H9 (cell line): ENCODE measurements at regions not wholly inside any gene's neighbourhood (a gene's known extent, or its start where the extent isn't known, plus 50 kb on each side); places are given as distances from the start of the nearest gene placed in this dataset.

Source experiments
- DNase-seq: peaks from one replicate; pipeline ENCODE4 v3.0.0-alpha.2; 2017
- H2AFZ ChIP-seq: one replicate; pipeline ENCODE4 v1.6.1; 2013; ENCODE audit warnings: mild to moderate bottlenecking, low read length, control low read depth, moderate library complexity
- H2AK5ac ChIP-seq: 2 replicates; pipeline ENCODE4 v1.6.1; 2013; ENCODE audit warnings: low read length, control low read depth, mixed read lengths; ENCODE audit not compliant: insufficient read length
- H2BK120ac ChIP-seq: one replicate; pipeline ENCODE4 v1.6.1; 2013; ENCODE audit warnings: low read depth, mild to moderate bottlenecking, low read length, control low read depth, inconsistent platforms; ENCODE audit not compliant: poor library complexity, severe bottlenecking
- H2BK12ac ChIP-seq: 2 replicates; pipeline ENCODE4 v1.6.1; 2013; ENCODE audit warnings: low read length, control low read depth, mixed read lengths, low read depth; ENCODE audit not compliant: insufficient read length
- H2BK15ac ChIP-seq: 2 replicates; pipeline ENCODE4 v1.6.1; 2013; ENCODE audit warnings: low read depth, low read length, control low read depth
- H2BK20ac ChIP-seq: one replicate; pipeline ENCODE4 v1.6.1; 2013; ENCODE audit warnings: low read depth, mild to moderate bottlenecking, low read length, control low read depth, inconsistent platforms; ENCODE audit not compliant: poor library complexity, severe bottlenecking
- H2BK5ac ChIP-seq: 2 replicates; pipeline ENCODE4 v1.6.1; 2013; ENCODE audit warnings: low read length, control low read depth, mixed read lengths; ENCODE audit not compliant: insufficient read length
- H3K14ac ChIP-seq: 2 replicates; pipeline ENCODE4 v1.6.1; 2013; ENCODE audit warnings: low read length, control low read depth; ENCODE audit not compliant: insufficient read depth
- H3K18ac ChIP-seq: 2 replicates; pipeline ENCODE4 v1.6.1; 2013; ENCODE audit warnings: low read depth, mild to moderate bottlenecking, mixed read lengths, low read length, control low read depth; ENCODE audit not compliant: insufficient read length
- H3K23ac ChIP-seq: 2 replicates; pipeline ENCODE4 v1.6.1; 2013; ENCODE audit warnings: low read length, control low read depth, mixed read lengths, low read depth; ENCODE audit not compliant: insufficient read length
- H3K23me2 ChIP-seq: 2 replicates; pipeline ENCODE4 v1.6.1; 2013; ENCODE audit warnings: low read depth, mild to moderate bottlenecking, mixed read lengths, low read length, control low read depth; ENCODE audit not compliant: insufficient read length, poor library complexity, severe bottlenecking
- H3K27ac ChIP-seq: 2 replicates; pipeline ENCODE4 v1.5.1; 2013; ENCODE audit warnings: low read length, control low read depth, mixed read lengths, low read depth; ENCODE audit not compliant: insufficient read length
- H3K27me3 ChIP-seq: 2 replicates; pipeline ENCODE4 v1.6.1; 2013; ENCODE audit warnings: low read length, control low read depth, inconsistent platforms; ENCODE audit not compliant: insufficient read depth
- H3K4ac ChIP-seq: 2 replicates; pipeline ENCODE4 v1.6.1; 2013; ENCODE audit warnings: low read depth, mild to moderate bottlenecking, control low read depth, inconsistent platforms, low read length, moderate library complexity
- H3K4me1 ChIP-seq: 2 replicates; pipeline ENCODE4 v1.6.1; 2013; ENCODE audit warnings: low read length, control low read depth, inconsistent platforms; ENCODE audit not compliant: insufficient read depth
- H3K4me2 ChIP-seq: 2 replicates; pipeline ENCODE4 v1.6.1; 2013; ENCODE audit warnings: low read length, control low read depth, mixed read lengths; ENCODE audit not compliant: insufficient read length, insufficient read depth
- H3K56ac ChIP-seq: 2 replicates; pipeline ENCODE4 v1.6.1; 2013; ENCODE audit warnings: low read depth, mild to moderate bottlenecking, mixed read lengths, low read length, control low read depth; ENCODE audit not compliant: insufficient read length
- H3K79me1 ChIP-seq: 2 replicates; pipeline ENCODE4 v1.6.1; 2013; ENCODE audit warnings: low read depth, mild to moderate bottlenecking, moderate library complexity, low read length, control low read depth, inconsistent platforms; ENCODE audit not compliant: insufficient read depth, poor library complexity, severe bottlenecking
- H3K79me2 ChIP-seq: 2 replicates; pipeline ENCODE4 v1.6.1; 2013; ENCODE audit warnings: low read length, control low read depth, inconsistent platforms; ENCODE audit not compliant: insufficient read depth
- H3K9ac ChIP-seq: 2 replicates; pipeline ENCODE4 v1.6.1; 2013; ENCODE audit warnings: low read length, control low read depth, mixed read lengths; ENCODE audit not compliant: insufficient read length; ENCODE audit errors: extremely low read depth
- H3K9me3 ChIP-seq: one replicate; pipeline ENCODE4 v1.6.1; 2013; ENCODE audit warnings: low read depth, low read length, inconsistent platforms; ENCODE audit not compliant: control insufficient read depth
- H3T11ph ChIP-seq: one replicate; pipeline ENCODE4 v1.6.1; 2013; ENCODE audit warnings: mild to moderate bottlenecking, low read length, control low read depth, inconsistent platforms
- H4K20me1 ChIP-seq: one replicate; pipeline ENCODE4 v1.6.1; 2013; ENCODE audit not compliant: control insufficient read depth, insufficient read length, insufficient read depth
- H4K5ac ChIP-seq: 2 replicates; pipeline ENCODE4 v1.6.1; 2013; ENCODE audit warnings: low read depth, mild to moderate bottlenecking, mixed read lengths, low read length, control low read depth; ENCODE audit not compliant: insufficient read length
- H4K8ac ChIP-seq: replicated peaks from 2 replicates; pipeline ENCODE4 v1.6.1; 2013; ENCODE audit warnings: low read length, control low read depth, mixed read lengths, low read depth; ENCODE audit not compliant: insufficient read length
- H4K91ac ChIP-seq: 2 replicates; pipeline ENCODE4 v1.6.1; 2013; ENCODE audit warnings: low read depth, mild to moderate bottlenecking, moderate library complexity, mixed read lengths, low read length, control low read depth; ENCODE audit not compliant: insufficient read length
- H3K27ac Mint-ChIP-seq, 3 experiments: 2 replicates in 2 of 3; 3 replicates in 1 of 3; pipeline ENCODE4 v1.8.0; 2020 to 2021; ENCODE audit warnings: mixed read lengths in 3 of 3, mild to moderate bottlenecking in 1 of 3, moderate library complexity in 1 of 3
- H3K27me3 Mint-ChIP-seq: 2 replicates; pipeline ENCODE4 v1.8.0; 2021; ENCODE audit warnings: low read depth, mild to moderate bottlenecking, moderate library complexity, mixed read lengths
- H3K36me3 Mint-ChIP-seq, 3 experiments: 2 replicates in 2 of 3; 3 replicates in 1 of 3; pipeline ENCODE4 v1.8.0; 2020 to 2021; ENCODE audit warnings: low read depth in 3 of 3, mixed read lengths in 3 of 3; ENCODE audit not compliant: insufficient read depth in 1 of 3
- H3K4me1 Mint-ChIP-seq, 2 experiments: 2 replicates each; pipeline ENCODE4 v1.8.0; 2020; ENCODE audit warnings: mixed read lengths in 2 of 2
- H3K4me3 Mint-ChIP-seq, 2 experiments: 2 replicates in 1 of 2; 3 replicates in 1 of 2; pipeline ENCODE4 v1.8.0; 2020 to 2021; ENCODE audit warnings: mild to moderate bottlenecking in 2 of 2, mixed read lengths in 2 of 2, moderate library complexity in 1 of 2
- H3K9me3 Mint-ChIP-seq, 2 experiments: 2 replicates in 1 of 2; 3 replicates in 1 of 2; pipeline ENCODE4 v1.8.0; 2020; ENCODE audit warnings: mild to moderate bottlenecking in 2 of 2, mixed read lengths in 2 of 2, moderate library complexity in 1 of 2
- CTCF ChIP-seq: fragments of 200-600 bp; sonication (generic); conservative IDR thresholded peaks from 3 replicates; pipeline ENCODE4 v1.8.0; 2021; ENCODE audit warnings: antibody characterized with exemption, mild to moderate bottlenecking
- WGBS: extraction: QIAGEN DNeasy Blood & Tissue Kit; methylation state at CpG from one replicate; pipeline ENCODE4 v1.1.7; 2013; ENCODE audit warnings: missing lambda C conversion rate, low lambda C conversion rate, mixed read lengths; ENCODE audit not compliant: insufficient read length; ENCODE audit errors: extremely low coverage; 5-methylcytosine and 5-hydroxymethylcytosine counted together

GRCh38 chr10:31170636-31171035 is 139.0 kb upstream of the ZNF438 start:
- no peaks in the 10 kb centered on the region for H3K27me3 ChIP-seq
- H3K56ac ChIP-seq = no peak overlapping the region
- no peak overlapping the region for H2BK20ac ChIP-seq
- H3K79me2 ChIP-seq = no peaks in the 10 kb centered on the region
- H3K14ac ChIP-seq = no peak overlapping the region
- DNase-seq = no peak
- no peak overlapping the region for H3K4ac ChIP-seq
- peaks cover 7 to 16% (median 7%) of the 10 kb centered on the region in 3 experiments; a peak in 6 of 7 replicates for H3K36me3 Mint-ChIP-seq
- H3K4me1 ChIP-seq = no peaks in the 10 kb centered on the region
- H2BK120ac ChIP-seq = no peak overlapping the region
- no peak overlapping the region for H4K8ac ChIP-seq
- H3K79me1 ChIP-seq = no peaks in the 10 kb centered on the region
- peaks cover 16 to 25% of the 10 kb centered on the region in 2 experiments for H3K9me3 Mint-ChIP-seq
- peaks cover 6% of the 10 kb centered on the region for H3K9me3 ChIP-seq
- no peak overlapping the region for H3K4me2 ChIP-seq
- no peaks in the 10 kb centered on the region for H3K4me1 Mint-ChIP-seq
- no peaks in the 10 kb centered on the region for H4K20me1 ChIP-seq
- H3K27ac Mint-ChIP-seq = no peak overlapping the region
- H2BK15ac ChIP-seq = no peak overlapping the region
- no peak for TF ChIP-seq CTCF
- no peak overlapping the region for H3K27ac ChIP-seq
- no peak overlapping the region for H3T11ph ChIP-seq
- H3K18ac ChIP-seq = no peak overlapping the region
- no CpG with 5 or more reads among the region's 4 CpGs for WGBS
- no peak overlapping the region for H2AK5ac ChIP-seq
- H2AFZ ChIP-seq = no peak overlapping the region
- no peaks in the 10 kb centered on the region; the same call in none of the 2 replicates for H3K27me3 Mint-ChIP-seq
- no peak overlapping the region for H3K4me3 Mint-ChIP-seq
- H2BK5ac ChIP-seq = no peak overlapping the region
- no peaks in the 10 kb centered on the region for H3K23me2 ChIP-seq
- no peak overlapping the region for H3K23ac ChIP-seq
- H3K9ac ChIP-seq = no peak overlapping the region
- H2BK12ac ChIP-seq = no peak overlapping the region
- H4K5ac ChIP-seq = no peak overlapping the region
- no peak overlapping the region for H4K91ac ChIP-seq
